B cell (primary cell): ENCODE measurements at regions not wholly inside any gene's neighbourhood (a gene's known extent, or its start where the extent isn't known, plus 50 kb on each side); places are given as distances from the start of the nearest gene placed in this dataset.

Experiments
- ATAC-seq: fragments of 200-7000 bp; cut with Tn5 transposase; one replicate; pipeline ENCODE4 v1.10.0; 2021; ENCODE audit warnings: low read depth, mild to moderate bottlenecking, moderate number of reproducible peaks, moderate library complexity
- CTCF ChIA-PET: fragments of 350-600 bp; sonication (Branson Sonifier 250); formaldehyde crosslinking; loops from one replicate; lab custom pipeline; 2021; ENCODE audit warnings: antibody characterized with exemption, inconsistent platforms; lab: Charles Lee
- POLR2A ChIA-PET: fragments of 350-600 bp; sonication (Branson Sonifier 250); formaldehyde crosslinking; loops from one replicate; lab custom pipeline; 2021; ENCODE audit warnings: antibody characterized with exemption; lab: Charles Lee
- DNase-seq: peaks from one replicate; pipeline ENCODE4 v3.0.0; 2013
- H2AFZ ChIP-seq: 2 replicates; pipeline ENCODE4 v1.6.1; 2012; ENCODE audit warnings: mild to moderate bottlenecking, low read depth, low read length; ENCODE audit not compliant: insufficient read depth, poor library complexity, severe bottlenecking
- H3K27ac ChIP-seq, 2 donors: 1 replicate in 1 of 2; 2 replicates in 1 of 2; pipeline ENCODE4 v1.5.1; 2012 to 2013; ENCODE audit warnings: low read length in 2 of 2, mild to moderate bottlenecking in 2 of 2, moderate library complexity in 1 of 2
- H3K27me3 ChIP-seq, 4 experiments: fragments of 200-600 bp in 1 of 4; sonication (generic) in 1 of 4; replicated peaks in 1 of 4; 1 replicate in 2 of 4; 2 replicates in 2 of 4; pipeline versions ENCODE4 v1.6.1 to v1.7.0; 2013 to 2016; ENCODE audit warnings: low read length in 3 of 4, mild to moderate bottlenecking in 2 of 4, mixed read lengths in 1 of 4, moderate library complexity in 1 of 4; ENCODE audit not compliant: insufficient read depth in 4 of 4, control insufficient read depth in 3 of 4; ENCODE audit errors: control extremely low read depth in 1 of 4
- H3K36me3 ChIP-seq, 2 experiments: replicated peaks in 1 of 2; 1 replicate in 1 of 2; 2 replicates in 1 of 2; pipeline versions ENCODE4 v1.6.1 to v1.7.1; 2013; ENCODE audit warnings: low read length in 1 of 2; ENCODE audit not compliant: insufficient read depth in 2 of 2, control insufficient read depth in 1 of 2; ENCODE audit errors: control extremely low read depth in 1 of 2, extremely low read depth in 1 of 2
- H3K4me1 ChIP-seq, 2 donors: fragments of 200-600 bp in 1 of 2; sonication (generic) in 1 of 2; 1 replicate in 1 of 2; 2 replicates in 1 of 2; pipeline versions ENCODE4 v1.5.1 to v1.6.1; 2013 to 2017; ENCODE audit warnings: low read length in 2 of 2; ENCODE audit not compliant: control insufficient read depth in 2 of 2, insufficient read depth in 2 of 2
- H3K4me2 ChIP-seq: replicated peaks from 2 replicates; pipeline ENCODE3; 2012; ENCODE audit warnings: mild to moderate bottlenecking, low read depth, low read length; ENCODE audit not compliant: poor library complexity, severe bottlenecking
- H3K4me3 ChIP-seq, 5 experiments: fragments of 200-600 bp in 1 of 5; sonication (generic) in 1 of 5; 1 replicate in 3 of 5; 2 replicates in 2 of 5; pipeline versions ENCODE4 v1.5.1 to v1.7.0; 2011 to 2016; ENCODE audit warnings: low read length in 4 of 5, mild to moderate bottlenecking in 4 of 5, low read depth in 2 of 5, control low read depth in 1 of 5, moderate library complexity in 1 of 5; ENCODE audit not compliant: insufficient read depth in 1 of 5; ENCODE audit errors: control extremely low read depth in 1 of 5, extremely low read depth in 1 of 5
- H3K79me2 ChIP-seq: fragments of 200-600 bp; sonication (generic); one replicate; pipeline ENCODE4 v1.6.0; 2016; ENCODE audit warnings: low read length; ENCODE audit not compliant: control insufficient read depth, insufficient read depth
- H3K9ac ChIP-seq: fragments of 200-600 bp; sonication (generic); 2 replicates; pipeline ENCODE4 v1.6.1; 2017; ENCODE audit warnings: mild to moderate bottlenecking, low read length, moderate library complexity
- H3K9me3 ChIP-seq, 3 donors: one replicate each; pipeline versions ENCODE4 v1.6.1 to v1.7.1; 2013; ENCODE audit warnings: low read length in 2 of 3; ENCODE audit not compliant: control insufficient read depth in 2 of 3, insufficient read depth in 1 of 3; ENCODE audit errors: control extremely low read depth in 1 of 3
- H4K20me1 ChIP-seq: 2 replicates; pipeline ENCODE4 v1.6.0; 2012; ENCODE audit warnings: mild to moderate bottlenecking, low read length; ENCODE audit not compliant: insufficient read depth, control insufficient read depth, poor library complexity, severe bottlenecking
- H3K27ac Mint-ChIP-seq: one replicate; pipeline ENCODE4 v1.8.0; 2021; ENCODE audit warnings: mixed read lengths
- H3K27me3 Mint-ChIP-seq: one replicate; pipeline ENCODE4 v1.8.0; 2021; ENCODE audit warnings: mixed read lengths
- H3K4me1 Mint-ChIP-seq: one replicate; pipeline ENCODE4 v1.8.0; 2021; ENCODE audit warnings: mixed read lengths
- H3K4me3 Mint-ChIP-seq: one replicate; pipeline ENCODE4 v1.8.0; 2021; ENCODE audit warnings: mixed read lengths
- H3K9me3 Mint-ChIP-seq: one replicate; pipeline ENCODE4 v1.8.0; 2022; ENCODE audit warnings: mixed read lengths; ENCODE audit not compliant: insufficient read depth
- EZH2 ChIP-seq: IDR thresholded peaks from 2 replicates; pipeline ENCODE4 v1.6.1; 2012; ENCODE audit warnings: borderline replicate concordance, low read depth, mild to moderate bottlenecking, moderate library complexity, low read length; ENCODE audit not compliant: insufficient read depth, poor library complexity, severe bottlenecking
- WGBS: methylation state at CpG from one replicate; pipeline ENCODE4 v1.1.5; 2013; ENCODE audit warnings: missing lambda C conversion rate; ENCODE audit not compliant: insufficient coverage; 5-methylcytosine and 5-hydroxymethylcytosine counted together
- intact Hi-C: fragments of 100-400 bp; cut with micrococcal nuclease; formaldehyde crosslinking; loops from one replicate; pipeline ENCODE4 v1.10.0; 2022
- TF ChIP-seq, protein P1 (sequence below): fragments of 200-600 bp; IDR thresholded peaks from one replicate; pipeline ENCODE4 v1.8.0; 2022; ENCODE audit warnings: antibody characterized with exemption, mild to moderate bottlenecking

DNA sequence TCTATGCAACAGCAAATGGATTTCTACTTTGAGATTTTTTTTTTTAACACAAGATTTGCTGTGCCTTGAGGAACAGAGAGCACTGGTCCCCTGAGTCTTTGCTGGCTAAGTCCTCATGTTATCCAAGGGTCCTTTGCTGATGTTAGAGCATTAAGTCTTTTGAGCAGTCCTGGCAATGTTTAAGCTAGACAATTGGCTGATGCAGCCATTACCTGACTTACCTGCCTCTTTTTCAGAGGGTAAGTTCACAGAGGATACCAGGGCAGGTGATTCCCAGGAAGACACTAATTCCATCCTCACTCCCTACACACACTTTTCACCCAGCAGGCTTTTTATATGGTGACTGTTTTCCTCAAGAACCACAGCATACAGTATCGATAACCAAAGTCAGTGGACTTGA lies 337.7 kb downstream of the HDGFL1 start:
- Histone ChIP-seq H3K36me3 (no peaks in the 10 kb centered on the region), H3K27me3 (no peaks in the 10 kb centered on the region), H4K20me1 (no peaks in the 10 kb centered on the region), H3K27ac (no peak overlapping the region), H3K9me3 (no peaks in the 10 kb centered on the region), H3K79me2 (no peaks in the 10 kb centered on the region), H3K9ac (no peak overlapping the region), H3K4me1 (no peaks in the 10 kb centered on the region), H3K4me3 (no peak overlapping the region), H2AFZ (no peak overlapping the region), H3K4me2 (no peak overlapping the region)
- 100% methylated on average over 1 of the region's 1 CpG for WGBS
- Mint-ChIP-seq H3K27ac (no peak overlapping the region), H3K4me3 (no peak overlapping the region), H3K4me1 (no peaks in the 10 kb centered on the region), H3K9me3 (no peaks in the 10 kb centered on the region), H3K27me3 (no peaks in the 10 kb centered on the region)
- ATAC-seq (no peak), DNase-seq (no peak)
- intact Hi-C loops, result no loop called here
- no peak for TF ChIP-seq EZH2
- TF ChIP-seq, protein P1, sequence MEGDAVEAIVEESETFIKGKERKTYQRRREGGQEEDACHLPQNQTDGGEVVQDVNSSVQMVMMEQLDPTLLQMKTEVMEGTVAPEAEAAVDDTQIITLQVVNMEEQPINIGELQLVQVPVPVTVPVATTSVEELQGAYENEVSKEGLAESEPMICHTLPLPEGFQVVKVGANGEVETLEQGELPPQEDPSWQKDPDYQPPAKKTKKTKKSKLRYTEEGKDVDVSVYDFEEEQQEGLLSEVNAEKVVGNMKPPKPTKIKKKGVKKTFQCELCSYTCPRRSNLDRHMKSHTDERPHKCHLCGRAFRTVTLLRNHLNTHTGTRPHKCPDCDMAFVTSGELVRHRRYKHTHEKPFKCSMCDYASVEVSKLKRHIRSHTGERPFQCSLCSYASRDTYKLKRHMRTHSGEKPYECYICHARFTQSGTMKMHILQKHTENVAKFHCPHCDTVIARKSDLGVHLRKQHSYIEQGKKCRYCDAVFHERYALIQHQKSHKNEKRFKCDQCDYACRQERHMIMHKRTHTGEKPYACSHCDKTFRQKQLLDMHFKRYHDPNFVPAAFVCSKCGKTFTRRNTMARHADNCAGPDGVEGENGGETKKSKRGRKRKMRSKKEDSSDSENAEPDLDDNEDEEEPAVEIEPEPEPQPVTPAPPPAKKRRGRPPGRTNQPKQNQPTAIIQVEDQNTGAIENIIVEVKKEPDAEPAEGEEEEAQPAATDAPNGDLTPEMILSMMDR, result no peak
- ChIA-PET POLR2A (interaction anchor here (0.6 kb wide), 1 partner anchor 647 kb away, joined by 4 read pairs; no protein-coding TSS in a partner anchor), CTCF (no interaction called here)

DNA sequence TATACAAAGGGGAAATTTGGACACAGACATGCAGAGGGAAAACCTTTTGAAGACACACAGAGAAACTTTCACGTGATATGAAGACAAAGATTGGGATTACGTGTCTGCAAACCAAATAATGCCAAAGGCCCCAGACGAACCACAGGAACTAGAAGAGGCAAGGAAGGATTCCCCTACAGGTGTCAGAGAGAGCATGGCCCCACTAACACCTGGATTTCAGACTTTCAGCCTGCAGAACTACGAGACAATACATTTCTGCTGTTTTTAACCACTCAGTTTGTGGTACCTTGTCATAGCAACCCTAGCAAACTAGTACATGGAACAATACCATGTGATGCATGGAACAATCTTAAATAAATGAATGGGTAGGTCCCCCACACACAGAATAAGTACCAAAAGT lies 341.0 kb downstream of the HDGFL1 start:
- Histone ChIP-seq H3K27ac (no peak overlapping the region), H4K20me1 (no peaks in the 10 kb centered on the region), H3K9me3 (no peaks in the 10 kb centered on the region), H3K4me2 (no peak overlapping the region), H3K79me2 (no peaks in the 10 kb centered on the region), H3K27me3 (no peaks in the 10 kb centered on the region), H3K4me3 (no peak overlapping the region), H3K36me3 (no peaks in the 10 kb centered on the region), H3K4me1 (no peaks in the 10 kb centered on the region), H2AFZ (no peak overlapping the region), H3K9ac (no peak overlapping the region)
- Mint-ChIP-seq H3K9me3 (no peaks in the 10 kb centered on the region), H3K4me1 (no peaks in the 10 kb centered on the region), H3K27ac (no peak overlapping the region), H3K4me3 (no peak overlapping the region), H3K27me3 (no peaks in the 10 kb centered on the region)
- intact Hi-C loops, result no loop called here
- ATAC-seq (no peak), DNase-seq (no peak)
- ChIA-PET CTCF (no interaction called here), POLR2A (no interaction called here)
- WGBS, result 87% methylated on average over 3 of the region's 4 CpGs
- TF ChIP-seq EZH2, result no peak
- TF ChIP-seq, protein P1, result no peak
